ENCODE measurements at regions not wholly inside any gene's neighbourhood (a gene's known extent, or its start where the extent isn't known, plus 50 kb on each side); places are given as distances from the start of the nearest gene placed in this dataset.

DNA sequence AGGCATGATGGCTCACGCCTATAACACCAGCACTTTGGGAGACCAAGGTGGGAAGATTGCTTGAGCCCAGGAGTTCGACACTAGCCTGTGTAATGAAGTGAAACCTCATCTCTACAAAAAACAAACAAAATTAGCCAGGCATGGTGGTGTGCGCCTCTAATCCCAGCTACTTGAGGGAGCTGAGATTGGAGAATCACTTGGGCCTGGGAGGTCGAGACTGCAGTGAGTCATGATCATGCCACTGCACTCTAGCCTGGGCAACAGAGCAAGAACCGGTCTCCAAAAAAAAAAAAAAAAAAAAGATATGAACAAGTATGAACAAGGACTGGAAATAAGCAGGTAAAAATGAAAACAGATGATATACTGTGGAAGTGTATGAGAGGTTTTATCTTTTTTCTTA, 54.1 kb upstream of the SOX6 start:
- DNase-seq (ENCODE audit: extremely low read depth, insufficient read length) = no peak
- H3K4me3 ChIP-seq (replicated peaks; ENCODE audit: low read depth, low read length) = no peak overlapping the region
- TF ChIP-seq, protein P1, sequence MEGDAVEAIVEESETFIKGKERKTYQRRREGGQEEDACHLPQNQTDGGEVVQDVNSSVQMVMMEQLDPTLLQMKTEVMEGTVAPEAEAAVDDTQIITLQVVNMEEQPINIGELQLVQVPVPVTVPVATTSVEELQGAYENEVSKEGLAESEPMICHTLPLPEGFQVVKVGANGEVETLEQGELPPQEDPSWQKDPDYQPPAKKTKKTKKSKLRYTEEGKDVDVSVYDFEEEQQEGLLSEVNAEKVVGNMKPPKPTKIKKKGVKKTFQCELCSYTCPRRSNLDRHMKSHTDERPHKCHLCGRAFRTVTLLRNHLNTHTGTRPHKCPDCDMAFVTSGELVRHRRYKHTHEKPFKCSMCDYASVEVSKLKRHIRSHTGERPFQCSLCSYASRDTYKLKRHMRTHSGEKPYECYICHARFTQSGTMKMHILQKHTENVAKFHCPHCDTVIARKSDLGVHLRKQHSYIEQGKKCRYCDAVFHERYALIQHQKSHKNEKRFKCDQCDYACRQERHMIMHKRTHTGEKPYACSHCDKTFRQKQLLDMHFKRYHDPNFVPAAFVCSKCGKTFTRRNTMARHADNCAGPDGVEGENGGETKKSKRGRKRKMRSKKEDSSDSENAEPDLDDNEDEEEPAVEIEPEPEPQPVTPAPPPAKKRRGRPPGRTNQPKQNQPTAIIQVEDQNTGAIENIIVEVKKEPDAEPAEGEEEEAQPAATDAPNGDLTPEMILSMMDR (IDR thresholded peaks at IDR 0.05; ENCODE audit: insufficient read depth, low read length, poor library complexity, severe bottlenecking) = no peak
- H3K36me3 ChIP-seq (ENCODE audit: control insufficient read depth, insufficient read depth, low read length) = no peaks in the 10 kb centered on the region
- H3K27me3 ChIP-seq (replicated peaks; ENCODE audit: control insufficient read depth, insufficient read depth, low read length) = no peaks in the 10 kb centered on the region

DNA sequence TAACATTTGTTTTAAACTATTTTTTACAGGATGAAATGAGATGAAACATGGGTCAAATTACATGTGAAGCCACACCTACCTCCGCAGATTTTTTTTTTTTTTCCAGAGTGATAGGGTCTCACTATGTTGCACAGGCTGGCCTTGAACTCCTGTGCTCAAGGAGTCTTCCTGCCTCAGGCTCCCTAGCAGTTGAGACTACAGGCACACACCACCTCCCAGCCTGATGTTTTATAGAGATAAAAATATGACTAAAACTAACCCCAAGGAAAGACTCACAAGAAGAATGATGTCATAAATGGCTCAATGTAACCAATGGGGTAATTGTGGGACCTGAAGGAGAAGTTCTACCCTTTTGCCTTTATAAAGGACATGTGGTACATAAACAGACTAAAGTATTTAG, 52.3 kb upstream of the SOX6 start:
- no peak for DNase-seq (ENCODE audit: extremely low read depth, insufficient read length)
- H3K36me3 ChIP-seq (ENCODE audit: control insufficient read depth, insufficient read depth, low read length) = no peaks in the 10 kb centered on the region
- TF ChIP-seq, protein P1 (IDR thresholded peaks at IDR 0.05; ENCODE audit: insufficient read depth, low read length, poor library complexity, severe bottlenecking) = no peak
- no peaks in the 10 kb centered on the region for H3K27me3 ChIP-seq (replicated peaks; ENCODE audit: control insufficient read depth, insufficient read depth, low read length)
- no peak overlapping the region for H3K4me3 ChIP-seq (replicated peaks; ENCODE audit: low read depth, low read length)

- H3K27me3 ChIP-seq (replicated peaks; ENCODE audit: control insufficient read depth, insufficient read depth, low read length) = no peaks in the 10 kb centered on the region; the same call in 1 of the 2 replicates
- no peaks in the 10 kb centered on the region for H3K36me3 ChIP-seq (ENCODE audit: control insufficient read depth, insufficient read depth, low read length)
- no peak for DNase-seq (ENCODE audit: extremely low read depth, insufficient read length)
- TF ChIP-seq, protein P1 (IDR thresholded peaks at IDR 0.05; ENCODE audit: insufficient read depth, low read length, poor library complexity, severe bottlenecking) = no peak
- no peak overlapping the region for H3K4me3 ChIP-seq (replicated peaks; ENCODE audit: low read depth, low read length)
These were observed 49.9 kb upstream of the SOX6 start for GRCh38 chr11:16406226-16406625.

Measured in GM06990 (cell line).